GM19238 (cell line): ENCODE measurements at regions not wholly inside any gene's neighbourhood (a gene's known extent, or its start where the extent isn't known, plus 50 kb on each side); places are given as distances from the start of the nearest gene placed in this dataset.
"Not testable (repeated sequence)": the region's sequence is repeated elsewhere in the genome, so short reads cannot be mapped to it uniquely, and the experiment has no call there.

ENCODE experiments used
- DNase-seq: peaks from one replicate; pipeline ENCODE4 v3.0.0; 2011; ENCODE audit warnings: low spot score; ENCODE audit not compliant: insufficient read length

GRCh38 chr1:194103101-194103500 lies 916.7 kb upstream of the B3GALT2 start:
- no peak for DNase-seq

GRCh38 chr1:194102607-194103006 lies 916.2 kb upstream of the B3GALT2 start:
- no peak for DNase-seq

GRCh38 chr1:194084755-194085154 lies 898.3 kb upstream of the B3GALT2 start:
- no peak for DNase-seq

- no peak for DNase-seq
These were observed 895.0 kb upstream of the B3GALT2 start for GRCh38 chr1:194081444-194081843.

GRCh38 chr1:194080826-194081225 lies 894.4 kb upstream of the B3GALT2 start:
- no peak for DNase-seq

- DNase-seq, result no peak
These were observed 892.4 kb upstream of the B3GALT2 start for GRCh38 chr1:194078765-194079164.

GRCh38 chr1:194076646-194077045 lies 890.2 kb upstream of the B3GALT2 start:
- DNase-seq, result no peak

- no peak for DNase-seq
These were observed 887.4 kb upstream of the B3GALT2 start for GRCh38 chr1:194073833-194074232.

- no peak for DNase-seq
These were observed 884.8 kb upstream of the B3GALT2 start for GRCh38 chr1:194071205-194071604.

- DNase-seq, result no peak
These were observed 883.4 kb upstream of the B3GALT2 start for GRCh38 chr1:194069831-194070218.

- DNase-seq, result no peak
These were observed 882.9 kb upstream of the B3GALT2 start for GRCh38 chr1:194069168-194069830.

- no peak for DNase-seq
These were observed 882.2 kb upstream of the B3GALT2 start for GRCh38 chr1:194068446-194069167.

GRCh38 chr1:194067772-194068171 lies 881.4 kb upstream of the B3GALT2 start:
- no peak for DNase-seq

- DNase-seq, result no peak
These were observed 876.5 kb upstream of the B3GALT2 start for GRCh38 chr1:194062962-194063361.

- DNase-seq, result no peak
These were observed 876.1 kb upstream of the B3GALT2 start for GRCh38 chr1:194062526-194062925.

- no peak for DNase-seq
These were observed 874.1 kb upstream of the B3GALT2 start for GRCh38 chr1:194060481-194060880.

GRCh38 chr1:194058268-194058667 lies 871.9 kb upstream of the B3GALT2 start:
- not testable (repeated sequence) for DNase-seq

- DNase-seq, result no peak
These were observed 869.8 kb upstream of the B3GALT2 start for GRCh38 chr1:194056169-194056568.

- no peak for DNase-seq
These were observed 869.1 kb upstream of the B3GALT2 start for GRCh38 chr1:194055536-194055935.

GRCh38 chr1:194052514-194053338 lies 866.3 kb upstream of the B3GALT2 start:
- DNase-seq, result no peak

GRCh38 chr1:194047921-194048320 lies 861.5 kb upstream of the B3GALT2 start:
- DNase-seq, result no peak

- DNase-seq, result no peak
These were observed 860.8 kb upstream of the B3GALT2 start for GRCh38 chr1:194047206-194047605.
